Stimulated activated CD4-positive, alpha-beta T cell treated with anti-CD3 and anti-CD28 coated beads, Interleukin-1b, Interleukin-23, amount 100 ng/mL, for 24 hours (primary cell): ENCODE measurements at regions not wholly inside any gene's neighbourhood (a gene's known extent, or its start where the extent isn't known, plus 50 kb on each side); places are given as distances from the start of the nearest gene placed in this dataset.

Experiments
- DNase-seq, 4 experiments: peaks; one replicate each; pipeline ENCODE4 v3.0.0-alpha.2; 2020; ENCODE audit warnings: low read depth in 4 of 4, low spot score in 1 of 4

- no peak for DNase-seq
Observed at GRCh38 chr9:135289081-135289491, 190.5 kb upstream of the PPP1R26 start.

- no peak for DNase-seq
Observed at GRCh38 chr9:135290086-135290485, 189.5 kb upstream of the PPP1R26 start.

GRCh38 chr9:135290566-135290965 lies 189.0 kb upstream of the PPP1R26 start:
- DNase-seq = no peak

- DNase-seq = no peak
Observed at GRCh38 chr9:135291165-135291564, 188.4 kb upstream of the PPP1R26 start.

GRCh38 chr9:135294836-135295235 lies 184.7 kb upstream of the PPP1R26 start:
- DNase-seq = no peak

- DNase-seq = no peak
Observed at GRCh38 chr9:135295551-135296300, 183.9 kb upstream of the PPP1R26 start.

- DNase-seq = no peak
Observed at GRCh38 chr9:135296735-135297455, 182.7 kb upstream of the PPP1R26 start.

- DNase-seq = no peak
Observed at GRCh38 chr9:135297456-135298075, 182.0 kb upstream of the PPP1R26 start.

- no peak for DNase-seq
Observed at GRCh38 chr9:135299239-135299590, 180.4 kb upstream of the PPP1R26 start.

GRCh38 chr9:135299651-135300345 lies 179.8 kb upstream of the PPP1R26 start:
- no peak for DNase-seq

GRCh38 chr9:135300346-135301141 lies 179.0 kb upstream of the PPP1R26 start:
- DNase-seq = no peak

- no peak for DNase-seq
Observed at GRCh38 chr9:135301271-135302263, 178.0 kb upstream of the PPP1R26 start.

GRCh38 chr9:135302329-135303279 lies 177.0 kb upstream of the PPP1R26 start:
- DNase-seq = no peak

- no peak for DNase-seq
Observed at GRCh38 chr9:135303280-135303647, 176.3 kb upstream of the PPP1R26 start.

- DNase-seq = no peak
Observed at GRCh38 chr9:135303865-135304499, 175.6 kb upstream of the PPP1R26 start.

GRCh38 chr9:135304886-135305285 lies 174.7 kb upstream of the PPP1R26 start:
- no peak for DNase-seq

- no peak for DNase-seq
Observed at GRCh38 chr9:135305546-135306180, 173.9 kb upstream of the PPP1R26 start.

GRCh38 chr9:135306699-135307098 lies 172.9 kb upstream of the PPP1R26 start:
- DNase-seq = no peak
